K562 (cell line): ENCODE measurements at regions not wholly inside any gene's neighbourhood (a gene's known extent, or its start where the extent isn't known, plus 50 kb on each side); places are given as distances from the start of the nearest gene placed in this dataset.

Source experiments
- ATAC-seq: fragments of 200-7000 bp; cut with Tn5 transposase; 3 replicates; pipeline ENCODE4 v1.9.1; 2020; ENCODE audit warnings: moderate library complexity
- BruUV-seq: library from RNA; stranded (reverse); fragments of 400-500 nt; replicated peaks from 2 replicates; lab custom pipeline; 2021; lab: Mats Ljungman, UMichigan
- CTCF ChIA-PET: fragments of 300-600 bp; formaldehyde crosslinking; extraction: SDS; loops from one replicate; lab custom pipeline; 2021; ENCODE audit warnings: low intra/inter-chr PET ratio; lab: Yijun Ruan, JAX
- POLR2A ChIA-PET: fragments of 300-600, 350-650 bp; sonication (Branson Sonifier 250); formaldehyde crosslinking; extraction: SDS; loops from one replicate; lab custom pipeline; 2021; ENCODE audit warnings: antibody characterized with exemption, inconsistent platforms; lab: Yijun Ruan, JAX
- DNase-seq, 4 experiments: peaks; one replicate each; pipeline versions ENCODE4 v3.0.0 to v3.0.0-alpha.2; 2011 to 2018; ENCODE audit warnings: low spot score in 3 of 4, mixed read lengths in 3 of 4; ENCODE audit errors: extremely low read depth in 1 of 4
- FAIRE-seq: peaks from 2 replicates; lab custom pipeline; 2011; peaks lifted over from hg19 to GRCh38; lab: Jason Lieb, UNC
- H2AFZ ChIP-seq: 2 replicates; pipeline ENCODE4 v1.6.0; 2011; ENCODE audit warnings: low read depth, low read length, control low read depth, inconsistent platforms
- H3K27ac ChIP-seq: fragments of 200-600 bp; 3 replicates; pipeline ENCODE4 v1.8.0; 2011; ENCODE audit warnings: low read depth, mild to moderate bottlenecking, control low read depth, inconsistent platforms, low read length, moderate library complexity, mixed read lengths; ENCODE audit errors: extremely low read depth
- H3K27me3 ChIP-seq, 2 experiments: fragments of 300-600 bp in 1 of 2; 2 replicates in 1 of 2; 3 replicates in 1 of 2; pipeline versions ENCODE4 v1.6.0 to v1.8.0; 2011; ENCODE audit warnings: inconsistent platforms in 2 of 2, low read length in 2 of 2, mild to moderate bottlenecking in 1 of 2, mixed read lengths in 1 of 2, moderate library complexity in 1 of 2; ENCODE audit not compliant: control insufficient read depth in 2 of 2, insufficient read depth in 2 of 2
- H3K36me3 ChIP-seq: fragments of 300-600 bp; 3 replicates; pipeline ENCODE4 v1.8.0; 2011; ENCODE audit warnings: mild to moderate bottlenecking, low read length, inconsistent platforms; ENCODE audit not compliant: control insufficient read depth, insufficient read depth
- H3K4me1 ChIP-seq, 2 experiments: fragments of 200-600 bp in 1 of 2; replicated peaks in 1 of 2; 2 replicates in 1 of 2; 3 replicates in 1 of 2; pipeline versions ENCODE4 v1.5.1 to v1.8.0; 2011; ENCODE audit warnings: inconsistent platforms in 2 of 2, low read length in 2 of 2, mild to moderate bottlenecking in 1 of 2, mixed read lengths in 1 of 2, moderate library complexity in 1 of 2; ENCODE audit not compliant: control insufficient read depth in 2 of 2, insufficient read depth in 2 of 2
- H3K4me2 ChIP-seq: 2 replicates; pipeline ENCODE4 v1.6.1; 2011; ENCODE audit warnings: low read length, control low read depth, inconsistent platforms, mixed read lengths; ENCODE audit not compliant: insufficient read depth
- H3K4me3 ChIP-seq: fragments of 200-600 bp; sonication (generic), shearing (Covaris generic); 2 replicates; pipeline ENCODE4 v1.5.1; 2016; ENCODE audit warnings: control low read depth, inconsistent platforms
- H3K79me2 ChIP-seq: fragments of 200-600 bp; 3 replicates; pipeline ENCODE4 v1.8.0; 2011; ENCODE audit warnings: low read length, inconsistent platforms; ENCODE audit not compliant: control insufficient read depth, insufficient read depth
- H3K9ac ChIP-seq, 2 experiments: 2 replicates each; pipeline versions ENCODE4 v1.6.0 to v1.6.1; 2011; ENCODE audit warnings: low read depth in 2 of 2, low read length in 2 of 2, control low read depth in 1 of 2, inconsistent platforms in 1 of 2, mild to moderate bottlenecking in 1 of 2, mixed read lengths in 1 of 2; ENCODE audit not compliant: insufficient read depth in 1 of 2
- H3K9me1 ChIP-seq: one replicate; pipeline ENCODE4 v1.6.0; 2011; ENCODE audit warnings: inconsistent platforms, mild to moderate bottlenecking, low read length, moderate library complexity; ENCODE audit not compliant: control insufficient read depth, insufficient read depth
- H3K9me3 ChIP-seq: replicated peaks from 2 replicates; pipeline ENCODE4 v1.5.1; 2011; ENCODE audit warnings: low read depth, low read length, inconsistent platforms; ENCODE audit not compliant: control insufficient read depth, insufficient read depth
- H4K20me1 ChIP-seq: replicated peaks from 2 replicates; pipeline ENCODE4 v1.6.1; 2011; ENCODE audit warnings: low read length, inconsistent platforms, mixed read lengths; ENCODE audit not compliant: control insufficient read depth, insufficient read depth
- ARID3B ChIP-seq: fragments of 250-450 bp; sonication (Bioruptor Pico); IDR thresholded peaks from 2 replicates; pipeline ENCODE4 v1.4.0; 2020; ENCODE audit warnings: borderline replicate concordance
- ATF6 ChIP-seq: sonication (generic); formaldehyde crosslinking; IDR thresholded peaks from 2 replicates; pipeline ENCODE4 v1.4.0; 2020; ENCODE audit warnings: mild to moderate bottlenecking, missing genetic modification reagents
- FOXJ3 ChIP-seq: sonication (generic); formaldehyde crosslinking; IDR thresholded peaks from 2 replicates; pipeline ENCODE4 v1.4.0; 2020; ENCODE audit warnings: mild to moderate bottlenecking, missing genetic modification reagents
- GATAD2A ChIP-seq: fragments of 450-650 bp; IDR thresholded peaks from 2 replicates; pipeline ENCODE4 v1.6.1; 2017
- NFYB ChIP-seq: IDR thresholded peaks from 2 replicates; pipeline ENCODE4 v1.6.1; 2011; ENCODE audit warnings: mild to moderate bottlenecking, moderate library complexity; ENCODE audit not compliant: insufficient read length; ENCODE audit errors: extremely low read depth
- NR1H2 ChIP-seq: sonication (generic); formaldehyde crosslinking; IDR thresholded peaks from 2 replicates; pipeline ENCODE4 v1.4.0; 2020; ENCODE audit warnings: mild to moderate bottlenecking, missing genetic modification reagents
- POLR2A ChIP-seq: fragments of 450-650 bp; conservative IDR thresholded peaks from 2 replicates; pipeline ENCODE4 v1.6.1; 2016
- RHOXF2B ChIP-seq: fragments of 250-450 bp; sonication (Bioruptor Pico); conservative IDR thresholded peaks from 2 replicates; pipeline ENCODE4 v1.5.1; 2021
- ZNF140 ChIP-seq: fragments of 250-450 bp; sonication (Bioruptor Pico); IDR thresholded peaks from 2 replicates; pipeline ENCODE4 v1.8.0; 2021; ENCODE audit warnings: moderate library complexity, mild to moderate bottlenecking, inconsistent platforms
- ZNF347 ChIP-seq: fragments of 450-650 bp; formaldehyde crosslinking; IDR thresholded peaks from 2 replicates; pipeline ENCODE4 v1.4.0; 2020; ENCODE audit warnings: low read depth, mild to moderate bottlenecking, moderate library complexity
- WGBS: fragments of 100-300 bp; shearing (Covaris generic); methylation state at CpG from one replicate; pipeline ENCODE4 v1.1.6; 2016; ENCODE audit warnings: low coverage, mixed read lengths; ENCODE audit not compliant: insufficient coverage; ENCODE audit errors: missing lambda C conversion rate; 5-methylcytosine and 5-hydroxymethylcytosine counted together
- in situ Hi-C: fragments of 300-500 bp; cut with MboI; formaldehyde crosslinking; loops from 4 replicates; pipeline ENCODE4 v1.15.0; 2018; ENCODE audit warnings: inconsistent platforms, mixed read lengths
- intact Hi-C: fragments of 100-400 bp; cut with micrococcal nuclease; formaldehyde crosslinking; loops from 2 replicates; pipeline ENCODE4 v1.14.2; 2022
- TF ChIP-seq, protein P1 (sequence below): fragments of 450-650 bp; formaldehyde crosslinking; IDR thresholded peaks from 2 replicates; pipeline ENCODE4 v1.4.0; 2022; ENCODE audit warnings: mild to moderate bottlenecking, moderate library complexity
- TF ChIP-seq, protein P2 (sequence below), 2 experiments: fragments of 150-350 bp in 1 of 2; IDR thresholded peaks; 2 replicates each; pipeline ENCODE4 v1.6.1; 2012 to 2016; ENCODE audit warnings: low read depth in 2 of 2, low read length in 2 of 2, mild to moderate bottlenecking in 1 of 2, moderate library complexity in 1 of 2
- TF ChIP-seq, protein P3 (sequence below): fragments of 450-650 bp; IDR thresholded peaks from 2 replicates; pipeline ENCODE4 v1.6.1; 2016; ENCODE audit warnings: missing biosample characterization, missing genetic modification characterization

GRCh38 chr20:37627060-37627766 is 66.6 kb upstream of the CTNNBL1 start:
- ATAC-seq: peak; percentile 95
- in situ Hi-C loops (no loop called here), intact Hi-C loops (no loop called here)
- no peaks in the 10 kb centered on the region for H3K79me2 ChIP-seq
- FAIRE-seq: peak; percentile 92
- H3K9me1 ChIP-seq: no peaks in the 10 kb centered on the region
- WGBS: 2% methylated on average over 15 of the region's 15 CpGs
- H3K27ac ChIP-seq: no peak overlapping the region
- no peaks in the 10 kb centered on the region for H3K9me3 ChIP-seq
- no peak overlapping the region for H3K9ac ChIP-seq
- no TSS peak for BruUV-seq
- no peak overlapping the region for H3K4me3 ChIP-seq
- ChIA-PET POLR2A (interaction anchor here (0.5 kb wide), 1 partner anchor 173 kb away, joined by 3 read pairs; no protein-coding TSS in a partner anchor), CTCF (interaction anchor here (1.2 kb wide), 1 partner anchor 12 kb away, joined by 3 read pairs; no protein-coding TSS in a partner anchor)
- no peak overlapping the region; the same call in 1 of the 2 replicates for H3K4me2 ChIP-seq
- H2AFZ ChIP-seq: no peak overlapping the region
- H3K36me3 ChIP-seq: no peaks in the 10 kb centered on the region
- peaks cover 0 to 14% of the 10 kb centered on the region in 2 experiments; a peak in 3 of 5 replicates for H3K27me3 ChIP-seq
- peaks cover 6% of the 10 kb centered on the region; the same call in 1 of the 2 replicates for H4K20me1 ChIP-seq
- peaks cover 0 to 2% of the 10 kb centered on the region in 2 experiments; a peak in 2 of 5 replicates for H3K4me1 ChIP-seq
- DNase-seq: peak; percentile 54 to 77 (median 70)
- no peak for TF ChIP-seq GATAD2A
- TF ChIP-seq, protein P1, sequence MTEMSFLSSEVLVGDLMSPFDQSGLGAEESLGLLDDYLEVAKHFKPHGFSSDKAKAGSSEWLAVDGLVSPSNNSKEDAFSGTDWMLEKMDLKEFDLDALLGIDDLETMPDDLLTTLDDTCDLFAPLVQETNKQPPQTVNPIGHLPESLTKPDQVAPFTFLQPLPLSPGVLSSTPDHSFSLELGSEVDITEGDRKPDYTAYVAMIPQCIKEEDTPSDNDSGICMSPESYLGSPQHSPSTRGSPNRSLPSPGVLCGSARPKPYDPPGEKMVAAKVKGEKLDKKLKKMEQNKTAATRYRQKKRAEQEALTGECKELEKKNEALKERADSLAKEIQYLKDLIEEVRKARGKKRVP (CRISPR knock-in tag): no peak
- no peak for TF ChIP-seq RHOXF2B
- peak; percentile 99 for TF ChIP-seq ATF6 (CRISPR knock-in tag)
- TF ChIP-seq POLR2A: no peak
- TF ChIP-seq NFYB: no peak
- no peak for TF ChIP-seq ZNF347
- no peak for TF ChIP-seq ZNF140 (CRISPR knock-in tag)
- TF ChIP-seq FOXJ3 (CRISPR knock-in tag): peak; percentile 85
- TF ChIP-seq, protein P2, sequence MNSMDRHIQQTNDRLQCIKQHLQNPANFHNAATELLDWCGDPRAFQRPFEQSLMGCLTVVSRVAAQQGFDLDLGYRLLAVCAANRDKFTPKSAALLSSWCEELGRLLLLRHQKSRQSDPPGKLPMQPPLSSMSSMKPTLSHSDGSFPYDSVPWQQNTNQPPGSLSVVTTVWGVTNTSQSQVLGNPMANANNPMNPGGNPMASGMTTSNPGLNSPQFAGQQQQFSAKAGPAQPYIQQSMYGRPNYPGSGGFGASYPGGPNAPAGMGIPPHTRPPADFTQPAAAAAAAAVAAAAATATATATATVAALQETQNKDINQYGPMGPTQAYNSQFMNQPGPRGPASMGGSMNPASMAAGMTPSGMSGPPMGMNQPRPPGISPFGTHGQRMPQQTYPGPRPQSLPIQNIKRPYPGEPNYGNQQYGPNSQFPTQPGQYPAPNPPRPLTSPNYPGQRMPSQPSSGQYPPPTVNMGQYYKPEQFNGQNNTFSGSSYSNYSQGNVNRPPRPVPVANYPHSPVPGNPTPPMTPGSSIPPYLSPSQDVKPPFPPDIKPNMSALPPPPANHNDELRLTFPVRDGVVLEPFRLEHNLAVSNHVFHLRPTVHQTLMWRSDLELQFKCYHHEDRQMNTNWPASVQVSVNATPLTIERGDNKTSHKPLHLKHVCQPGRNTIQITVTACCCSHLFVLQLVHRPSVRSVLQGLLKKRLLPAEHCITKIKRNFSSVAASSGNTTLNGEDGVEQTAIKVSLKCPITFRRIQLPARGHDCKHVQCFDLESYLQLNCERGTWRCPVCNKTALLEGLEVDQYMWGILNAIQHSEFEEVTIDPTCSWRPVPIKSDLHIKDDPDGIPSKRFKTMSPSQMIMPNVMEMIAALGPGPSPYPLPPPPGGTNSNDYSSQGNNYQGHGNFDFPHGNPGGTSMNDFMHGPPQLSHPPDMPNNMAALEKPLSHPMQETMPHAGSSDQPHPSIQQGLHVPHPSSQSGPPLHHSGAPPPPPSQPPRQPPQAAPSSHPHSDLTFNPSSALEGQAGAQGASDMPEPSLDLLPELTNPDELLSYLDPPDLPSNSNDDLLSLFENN (IDR thresholded peaks at IDR 0.05; ENCODE audit: low read depth in 2 of 2, low read length in 2 of 2): no peak
- TF ChIP-seq, protein P3, sequence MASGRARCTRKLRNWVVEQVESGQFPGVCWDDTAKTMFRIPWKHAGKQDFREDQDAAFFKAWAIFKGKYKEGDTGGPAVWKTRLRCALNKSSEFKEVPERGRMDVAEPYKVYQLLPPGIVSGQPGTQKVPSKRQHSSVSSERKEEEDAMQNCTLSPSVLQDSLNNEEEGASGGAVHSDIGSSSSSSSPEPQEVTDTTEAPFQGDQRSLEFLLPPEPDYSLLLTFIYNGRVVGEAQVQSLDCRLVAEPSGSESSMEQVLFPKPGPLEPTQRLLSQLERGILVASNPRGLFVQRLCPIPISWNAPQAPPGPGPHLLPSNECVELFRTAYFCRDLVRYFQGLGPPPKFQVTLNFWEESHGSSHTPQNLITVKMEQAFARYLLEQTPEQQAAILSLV: no peak
- TF ChIP-seq NR1H2 (CRISPR knock-in tag): peak; percentile 97; the same call in 1 of the 2 replicates
- no peak for TF ChIP-seq ARID3B
